Type B pancreatic cell (in vitro differentiated cells): ENCODE measurements at regions not wholly inside any gene's neighbourhood (a gene's known extent, or its start where the extent isn't known, plus 50 kb on each side); places are given as distances from the start of the nearest gene placed in this dataset.

Source experiments
- DNase-seq: peaks from one replicate; pipeline ENCODE4 v3.0.0; 2021; ENCODE audit warnings: mixed read lengths; ENCODE audit not compliant: unreplicated experiment; ENCODE audit errors: extremely low spot score
- H3K27ac Mint-ChIP-seq: 2 replicates; pipeline ENCODE4 v1.8.0; 2021; ENCODE audit warnings: mild to moderate bottlenecking, mixed read lengths
- H3K27me3 Mint-ChIP-seq: 2 replicates; pipeline ENCODE4 v1.8.0; 2021; ENCODE audit warnings: mixed read lengths
- H3K36me3 Mint-ChIP-seq: 2 replicates; pipeline ENCODE4 v1.8.0; 2021; ENCODE audit warnings: mixed read lengths
- H3K4me1 Mint-ChIP-seq: one replicate; pipeline ENCODE4 v1.8.0; 2021; ENCODE audit warnings: mixed read lengths; ENCODE audit not compliant: unreplicated experiment
- H3K4me3 Mint-ChIP-seq: 2 replicates; pipeline ENCODE4 v1.8.0; 2021; ENCODE audit warnings: mild to moderate bottlenecking, mixed read lengths
- H3K9me3 Mint-ChIP-seq: 2 replicates; pipeline ENCODE4 v1.8.0; 2021; ENCODE audit warnings: mixed read lengths
- CTCF ChIP-seq: fragments of 200-600 bp; sonication (generic); conservative IDR thresholded peaks from 2 replicates; pipeline ENCODE4 v1.5.0; 2021; ENCODE audit warnings: antibody characterized with exemption, mild to moderate bottlenecking

- no peak overlapping the region for H3K4me3 Mint-ChIP-seq
- DNase-seq: no peak
- H3K27ac Mint-ChIP-seq: no peak overlapping the region
- H3K27me3 Mint-ChIP-seq: no peaks in the 10 kb centered on the region
- no peaks in the 10 kb centered on the region for H3K4me1 Mint-ChIP-seq
- no peaks in the 10 kb centered on the region for H3K36me3 Mint-ChIP-seq
- TF ChIP-seq CTCF: no peak
- H3K9me3 Mint-ChIP-seq: peaks cover 4% of the 10 kb centered on the region
Observed at GRCh38 chr4:101669832-101670188, 120.7 kb upstream of the BANK1 start.

- DNase-seq: no peak
- Mint-ChIP-seq H3K9me3 (peaks cover 4% of the 10 kb centered on the region), H3K36me3 (no peaks in the 10 kb centered on the region), H3K4me1 (no peaks in the 10 kb centered on the region), H3K27me3 (no peaks in the 10 kb centered on the region), H3K27ac (no peak overlapping the region), H3K4me3 (no peak overlapping the region)
- TF ChIP-seq CTCF: no peak
Observed at GRCh38 chr4:101669138-101669831, 121.2 kb upstream of the BANK1 start.

- DNase-seq: no peak
- TF ChIP-seq CTCF: no peak
- H3K27ac Mint-ChIP-seq: no peak overlapping the region
- no peak overlapping the region for H3K4me3 Mint-ChIP-seq
- no peaks in the 10 kb centered on the region for H3K4me1 Mint-ChIP-seq
- no peaks in the 10 kb centered on the region for H3K27me3 Mint-ChIP-seq
- H3K36me3 Mint-ChIP-seq: no peaks in the 10 kb centered on the region
- peaks cover 5% of the 10 kb centered on the region for H3K9me3 Mint-ChIP-seq
Observed at GRCh38 chr4:101667348-101667747, 123.2 kb upstream of the BANK1 start.

GRCh38 chr4:101660607-101661006 is 129.9 kb upstream of the BANK1 start:
- H3K9me3 Mint-ChIP-seq: peaks cover 7% of the 10 kb centered on the region
- no peak for TF ChIP-seq CTCF

GRCh38 chr4:101655857-101656256 is 134.7 kb upstream of the BANK1 start:
- H3K36me3 Mint-ChIP-seq: no peaks in the 10 kb centered on the region
- H3K4me1 Mint-ChIP-seq: no peaks in the 10 kb centered on the region
- H3K27ac Mint-ChIP-seq: no peak overlapping the region
- H3K9me3 Mint-ChIP-seq: no peaks in the 10 kb centered on the region
- no peaks in the 10 kb centered on the region for H3K27me3 Mint-ChIP-seq
- no peak overlapping the region for H3K4me3 Mint-ChIP-seq
- no peak for DNase-seq
- TF ChIP-seq CTCF: no peak

More at GRCh38 chr4:101660607-101661006, 129.9 kb upstream of the BANK1 start:
- H3K4me1 Mint-ChIP-seq: no peaks in the 10 kb centered on the region
- no peaks in the 10 kb centered on the region for H3K27me3 Mint-ChIP-seq
- no peaks in the 10 kb centered on the region for H3K36me3 Mint-ChIP-seq
- no peak for DNase-seq
- no peak overlapping the region for H3K27ac Mint-ChIP-seq
- no peak overlapping the region for H3K4me3 Mint-ChIP-seq

GRCh38 chr4:101655005-101655404 is 135.5 kb upstream of the BANK1 start:
- TF ChIP-seq CTCF: no peak
- H3K4me3 Mint-ChIP-seq: no peak overlapping the region
- DNase-seq: no peak
- no peak overlapping the region for H3K27ac Mint-ChIP-seq
- H3K4me1 Mint-ChIP-seq: peaks cover 2% of the 10 kb centered on the region
- no peaks in the 10 kb centered on the region for H3K27me3 Mint-ChIP-seq
- H3K9me3 Mint-ChIP-seq: no peaks in the 10 kb centered on the region
- no peaks in the 10 kb centered on the region for H3K36me3 Mint-ChIP-seq
